ENCODE measurements at regions not wholly inside any gene's neighbourhood (a gene's known extent, or its start where the extent isn't known, plus 50 kb on each side); places are given as distances from the start of the nearest gene placed in this dataset.

GRCh38 chr2:223537115-223537514 lies 65.0 kb downstream of the SCG2 start:
- Histone ChIP-seq H3K23ac (ENCODE audit: insufficient read length) (no peak overlapping the region), H3K56ac (replicated peaks; ENCODE audit: insufficient read length, low read depth, low read length) (no peak overlapping the region), H3K4ac (replicated peaks; ENCODE audit: insufficient read length, low read depth, low read length) (no peak overlapping the region), H3K23me2 (ENCODE audit: low read depth, low read length) (no peaks in the 10 kb centered on the region), H2BK5ac (ENCODE audit: low read depth, low read length) (no peak overlapping the region), H3K9ac (replicated peaks in 1 of 4; ENCODE audit: extremely low read depth in 1 of 4, low read depth in 3 of 4, low read length in 3 of 4) (no peak overlapping the region), H3K27ac (ENCODE audit: low read depth, low read length) (no peak overlapping the region), H3K9me3 (ENCODE audit: insufficient read depth in 2 of 2, low read depth in 1 of 2, low read length in 1 of 2) (no peaks in the 10 kb centered on the region), H3K4me1 (replicated peaks in 1 of 4; ENCODE audit: control insufficient read depth in 3 of 4, insufficient read depth in 4 of 4, low read length in 3 of 4) (peaks cover 0 to 11% (median 4%) of the 10 kb centered on the region in 4 experiments; a peak in 3 of 7 replicates), H2BK12ac (ENCODE audit: low read depth, low read length) (no peak overlapping the region), H2BK15ac (ENCODE audit: low read length) (no peak overlapping the region), H4K5ac (ENCODE audit: insufficient read length, low read depth, low read length) (no peak overlapping the region), H3K18ac (ENCODE audit: extremely low read depth, low read length) (no peak overlapping the region), H4K20me1 (replicated peaks in 1 of 2; ENCODE audit: control insufficient read depth in 1 of 2, insufficient read depth in 2 of 2, low read length in 2 of 2) (no peaks in the 10 kb centered on the region), H2BK20ac (ENCODE audit: low read length) (no peak overlapping the region), H3K4me2 (ENCODE audit: insufficient read depth in 1 of 2, low read depth in 2 of 2, low read length in 2 of 2) (no peak overlapping the region), H2AK5ac (ENCODE audit: low read depth, low read length) (no peak overlapping the region), H4K8ac (ENCODE audit: extremely low read depth, insufficient read depth, low read length) (no peak overlapping the region), H3K14ac (ENCODE audit: insufficient read length) (no peak overlapping the region), H2BK120ac (replicated peaks; ENCODE audit: low read depth, low read length) (no peak overlapping the region), H4K91ac (replicated peaks; ENCODE audit: insufficient read length, low read length) (no peak overlapping the region), H3K79me2 (ENCODE audit: control insufficient read depth in 1 of 2, insufficient read depth in 2 of 2, low read length in 2 of 2) (no peaks in the 10 kb centered on the region), H2AFZ (ENCODE audit: low read length) (no peak overlapping the region), H3K79me1 (ENCODE audit: low read depth, low read length) (no peaks in the 10 kb centered on the region), H3K36me3 (ENCODE audit: control insufficient read depth in 2 of 4, insufficient read depth in 4 of 4, low read length in 3 of 4) (no peaks in the 10 kb centered on the region), H3K4me3 (ENCODE audit: extremely low read depth in 1 of 4, insufficient read depth in 2 of 4, low read depth in 3 of 4, low read length in 4 of 4) (no peak overlapping the region), H3K27me3 (replicated peaks in 1 of 4; ENCODE audit: control insufficient read depth in 3 of 4, extremely low read depth in 1 of 4, insufficient read depth in 3 of 4, low read length in 3 of 4) (no peaks in the 10 kb centered on the region)
- no peak for FAIRE-seq
- ChIA-PET CTCF (ENCODE audit: partially characterized antibody) (interaction anchor here (0.6 to 1.0 kb wide), 2 partner anchors 11 to 15 kb away, joined by 3 read pairs; no protein-coding TSS in a partner anchor), POLR2A (ENCODE audit: partially characterized antibody) (no interaction called here)
- no peak for DNase-seq (ENCODE audit: low read depth in 1 of 2, low spot score in 2 of 2)
- WGBS, 2 experiments (ENCODE audit: extremely low coverage in 1 of 2, insufficient coverage in 1 of 2, insufficient read length in 1 of 2, insufficient replicate concordance in 2 of 2, low coverage in 1 of 2, low lambda C conversion rate in 2 of 2, missing lambda C conversion rate in 1 of 2): 95% methylated on average over 1 of the region's 1 CpG; no CpG with 5 or more reads in 1 of the 2 experiments
- no peak for TF ChIP-seq SP2 (IDR thresholded peaks at IDR 0.05; ENCODE audit: low read length)
- TF ChIP-seq ZNF274 (IDR thresholded peaks at IDR 0.05; ENCODE audit: borderline replicate concordance, extremely low read depth, low read length): no peak
- no peak for TF ChIP-seq RNF2 (IDR thresholded peaks at IDR 0.05; ENCODE audit: borderline replicate concordance, low read depth, low read length, missing control alignments, poor library complexity, severe bottlenecking)
- TF ChIP-seq USF2 (IDR thresholded peaks at IDR 0.05; ENCODE audit: low read length): no peak
- no peak for TF ChIP-seq PHF8 (conservative IDR thresholded peaks at IDR 0.05; ENCODE audit: low read depth, low read length)
- TF ChIP-seq SRF (IDR thresholded peaks at IDR 0.05; ENCODE audit: low read depth, low read length): no peak
- no peak for TF ChIP-seq MAX (IDR thresholded peaks at IDR 0.05)
- TF ChIP-seq TAF7 (optimal IDR thresholded peaks at IDR 0.05; ENCODE audit: borderline replicate concordance, low read depth, low read length): no peak
- no peak for TF ChIP-seq RFX5 (IDR thresholded peaks at IDR 0.05; ENCODE audit: borderline replicate concordance, low read depth, low read length)
- no peak for TF ChIP-seq CREB1 (IDR thresholded peaks at IDR 0.05)
- no peak for TF ChIP-seq BACH1 (IDR thresholded peaks at IDR 0.05; ENCODE audit: low read length)
- TF ChIP-seq ATF3 (IDR thresholded peaks at IDR 0.05; ENCODE audit: insufficient read depth, low read depth, low read length): no peak

Measured in H1 (cell line).